ENCODE measurements at regions not wholly inside any gene's neighbourhood (a gene's known extent, or its start where the extent isn't known, plus 50 kb on each side); places are given as distances from the start of the nearest gene placed in this dataset.

DNA sequence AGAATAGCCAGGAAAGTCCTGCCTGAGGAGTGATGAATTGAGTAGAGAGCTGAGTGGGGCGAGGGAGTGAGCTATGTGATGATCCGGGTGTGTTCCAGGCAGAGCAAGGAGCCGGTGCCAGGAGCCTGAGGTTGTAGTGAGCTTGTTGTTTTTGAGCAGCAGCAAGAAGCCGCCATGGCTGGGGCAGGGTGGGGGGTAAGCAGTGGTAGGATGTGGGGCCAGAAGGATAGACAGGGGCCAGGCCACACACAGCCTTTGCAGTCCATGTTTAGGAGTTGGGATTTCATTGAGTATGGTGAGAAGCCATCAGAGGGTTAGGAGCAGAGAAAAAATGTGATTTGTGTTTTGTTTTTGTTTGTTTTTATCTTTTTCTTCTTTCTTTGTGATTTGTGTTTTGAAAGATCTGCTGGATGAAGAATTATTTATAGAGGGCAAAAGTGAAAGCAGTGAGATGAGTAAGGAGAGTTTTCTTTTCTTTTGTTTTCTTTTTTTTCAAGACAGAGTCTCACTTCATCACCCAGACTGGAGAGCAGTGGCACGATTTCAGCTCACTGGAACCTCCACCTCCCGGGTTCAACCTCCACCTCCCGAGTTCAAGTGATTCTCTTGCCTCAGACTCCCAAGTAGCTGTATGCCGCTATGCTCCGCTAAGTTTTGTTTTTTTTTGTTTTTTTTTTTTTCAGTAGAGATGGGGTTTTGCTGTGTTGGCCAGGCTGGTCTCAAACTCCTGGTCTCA is 92.3 kb upstream of the BCAT1 start:
- DNase-seq (ENCODE audit: low spot score): no peak
- no peaks in the 10 kb centered on the region for H3K4me1 ChIP-seq (ENCODE audit: control insufficient read depth in 1 of 2, low read depth in 2 of 2)
- TF ChIP-seq CTCF (IDR thresholded peaks at IDR 0.05): no peak
- peaks cover 4% of the 10 kb centered on the region for H3K9me3 ChIP-seq
- no peak overlapping the region for H3K27ac ChIP-seq
- no peak for ATAC-seq (ENCODE audit: insufficient number of reproducible peaks, low FRiP score, low read depth)
- H3K4me3 ChIP-seq: no peak overlapping the region
- H3K27me3 ChIP-seq (replicated peaks; ENCODE audit: insufficient read depth): no peaks in the 10 kb centered on the region
- no peaks in the 10 kb centered on the region for H3K36me3 ChIP-seq

DNA sequence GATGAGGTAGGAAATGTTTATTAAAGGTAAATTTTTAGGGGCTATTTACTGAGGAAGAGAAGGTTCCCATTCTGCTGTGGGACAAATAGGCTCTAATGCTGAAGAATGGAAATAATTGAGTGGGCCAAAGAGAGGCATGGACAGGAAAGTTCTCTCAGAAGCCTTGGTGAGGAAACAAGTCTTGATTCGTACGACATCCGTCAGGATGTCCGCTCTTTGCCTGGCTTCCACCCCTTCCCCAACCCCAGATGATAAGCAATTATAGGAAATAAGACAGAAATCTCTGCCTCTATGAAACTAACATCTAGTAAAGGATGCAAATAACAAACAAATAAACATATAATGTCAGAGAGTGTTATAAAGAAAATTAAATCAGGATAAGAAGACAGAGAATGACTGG is 91.7 kb upstream of the BCAT1 start:
- Histone ChIP-seq H3K36me3 (no peaks in the 10 kb centered on the region), H3K27ac (no peak overlapping the region), H3K4me1 (ENCODE audit: control insufficient read depth in 1 of 2, low read depth in 2 of 2) (no peaks in the 10 kb centered on the region), H3K9me3 (no peaks in the 10 kb centered on the region), H3K4me3 (no peak overlapping the region), H3K27me3 (replicated peaks; ENCODE audit: insufficient read depth) (no peaks in the 10 kb centered on the region)
- DNase-seq (ENCODE audit: low spot score) (no peak), ATAC-seq (ENCODE audit: insufficient number of reproducible peaks, low FRiP score, low read depth) (no peak)
- TF ChIP-seq CTCF (IDR thresholded peaks at IDR 0.05): no peak

DNA sequence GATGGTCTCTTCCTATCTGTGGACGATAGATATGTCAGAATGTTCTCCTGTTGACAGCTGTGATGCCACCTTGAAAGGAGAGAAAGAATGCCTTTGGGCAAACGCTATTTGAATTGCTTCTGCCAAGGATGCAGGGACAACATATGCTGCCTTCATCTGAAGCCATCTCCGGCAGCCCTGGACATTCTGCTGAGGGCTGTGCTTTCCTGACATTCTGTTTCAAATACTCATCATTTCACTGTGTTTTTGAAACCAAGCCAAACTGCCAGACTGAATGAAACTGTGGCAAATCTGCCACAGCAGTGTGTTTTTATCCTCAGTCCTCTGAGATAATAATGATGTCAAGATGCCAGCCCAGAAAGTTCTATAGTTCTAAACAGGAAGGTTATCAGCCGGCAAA is 85.8 kb upstream of the BCAT1 start:
- no peaks in the 10 kb centered on the region for H3K27me3 ChIP-seq (replicated peaks; ENCODE audit: insufficient read depth)
- H3K4me3 ChIP-seq: no peak overlapping the region
- H3K9me3 ChIP-seq: no peaks in the 10 kb centered on the region
- TF ChIP-seq CTCF (IDR thresholded peaks at IDR 0.05): no peak
- no peaks in the 10 kb centered on the region for H3K36me3 ChIP-seq
- H3K4me1 ChIP-seq (ENCODE audit: control insufficient read depth in 1 of 2, low read depth in 2 of 2): no peaks in the 10 kb centered on the region
- H3K27ac ChIP-seq: no peak overlapping the region
- DNase-seq (ENCODE audit: low spot score) (no peak), ATAC-seq (ENCODE audit: insufficient number of reproducible peaks, low FRiP score, low read depth) (no peak)

GRCh38 chr12:25025951-25026490 is 77.1 kb upstream of the BCAT1 start:
- Histone ChIP-seq H3K36me3 (no peaks in the 10 kb centered on the region), H3K9me3 (no peaks in the 10 kb centered on the region), H3K4me1 (ENCODE audit: control insufficient read depth in 1 of 2, low read depth in 2 of 2) (no peaks in the 10 kb centered on the region), H3K27me3 (replicated peaks; ENCODE audit: insufficient read depth) (no peaks in the 10 kb centered on the region), H3K27ac (no peak overlapping the region), H3K4me3 (no peak overlapping the region)
- DNase-seq (ENCODE audit: low spot score): no peak
- no peak for TF ChIP-seq CTCF (IDR thresholded peaks at IDR 0.05)
- ATAC-seq (ENCODE audit: insufficient number of reproducible peaks, low FRiP score, low read depth): no peak

DNA sequence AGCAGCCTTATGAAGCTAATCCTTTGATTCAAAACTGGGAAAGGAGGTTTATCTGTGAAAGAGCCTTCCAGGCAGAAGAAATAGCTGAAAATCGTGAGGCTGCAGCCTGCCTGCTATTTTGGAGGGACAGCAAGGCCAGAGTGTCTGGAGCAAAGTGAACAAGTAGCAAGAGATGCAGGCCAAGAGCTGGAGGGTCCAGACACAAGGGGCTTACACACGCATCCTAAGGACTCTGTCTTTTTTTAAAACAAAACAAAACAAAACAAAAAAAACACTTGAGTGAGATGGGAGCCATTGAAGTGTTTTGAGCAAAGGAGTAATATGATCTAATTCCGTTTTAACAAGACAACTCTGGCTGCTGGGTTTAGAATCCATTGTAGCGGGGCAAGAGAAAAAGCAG is 76.4 kb upstream of the BCAT1 start:
- no peaks in the 10 kb centered on the region for H3K27me3 ChIP-seq (replicated peaks; ENCODE audit: insufficient read depth)
- H3K4me3 ChIP-seq: no peak overlapping the region
- no peaks in the 10 kb centered on the region for H3K9me3 ChIP-seq
- no peaks in the 10 kb centered on the region for H3K36me3 ChIP-seq
- H3K4me1 ChIP-seq (ENCODE audit: control insufficient read depth in 1 of 2, low read depth in 2 of 2): no peaks in the 10 kb centered on the region
- no peak overlapping the region for H3K27ac ChIP-seq
- ATAC-seq (ENCODE audit: insufficient number of reproducible peaks, low FRiP score, low read depth) (no peak), DNase-seq (ENCODE audit: low spot score) (no peak)
- no peak for TF ChIP-seq CTCF (IDR thresholded peaks at IDR 0.05)
